Ascending aorta (tissue), 2 donors: ENCODE measurements at regions not wholly inside any gene's neighbourhood (a gene's known extent, or its start where the extent isn't known, plus 50 kb on each side); places are given as distances from the start of the nearest gene placed in this dataset.

Experiments used
- DNase-seq, 2 donors: peaks; one replicate each; pipeline ENCODE4 v3.0.0-alpha.2; 2019; ENCODE audit warnings: low spot score in 2 of 2
- H3K27ac ChIP-seq, 2 donors: fragments of 200-600 bp; sonication (generic); one replicate each; pipeline ENCODE4 v1.5.1; 2016 to 2017; ENCODE audit warnings: mild to moderate bottlenecking in 1 of 2
- H3K27me3 ChIP-seq: fragments of 200-600 bp; sonication (generic); one replicate; pipeline ENCODE4 v1.5.1; 2017
- H3K36me3 ChIP-seq, 2 donors: fragments of 200-600 bp; sonication (generic); one replicate each; pipeline ENCODE4 v1.5.1; 2016
- H3K4me1 ChIP-seq, 2 donors: fragments of 200-600 bp; sonication (generic); one replicate each; pipeline ENCODE4 v1.5.1; 2016 to 2017; ENCODE audit warnings: mild to moderate bottlenecking in 1 of 2
- H3K4me3 ChIP-seq, 2 donors: fragments of 200-600 bp; sonication (generic); one replicate each; pipeline ENCODE4 v1.5.1; 2016 to 2017; ENCODE audit warnings: mild to moderate bottlenecking in 1 of 2
- H3K9me3 ChIP-seq, 2 donors: fragments of 200-600 bp; sonication (generic); one replicate each; pipeline ENCODE4 v1.5.1; 2016
- CTCF ChIP-seq, 3 experiments: fragments of 200-600 bp in 2 of 3; fragments of 450-650 bp in 1 of 3; sonication (generic) in 2 of 3; IDR thresholded peaks; one replicate each; pipeline ENCODE4 v1.5.1; 2016 to 2019; ENCODE audit warnings: antibody characterized with exemption in 3 of 3, mild to moderate bottlenecking in 1 of 3, moderate library complexity in 1 of 3
- intact Hi-C: fragments of 100-400 bp; cut with DNase I; formaldehyde crosslinking; loops from one replicate; pipeline ENCODE4 v1.15.1; 2023

DNA sequence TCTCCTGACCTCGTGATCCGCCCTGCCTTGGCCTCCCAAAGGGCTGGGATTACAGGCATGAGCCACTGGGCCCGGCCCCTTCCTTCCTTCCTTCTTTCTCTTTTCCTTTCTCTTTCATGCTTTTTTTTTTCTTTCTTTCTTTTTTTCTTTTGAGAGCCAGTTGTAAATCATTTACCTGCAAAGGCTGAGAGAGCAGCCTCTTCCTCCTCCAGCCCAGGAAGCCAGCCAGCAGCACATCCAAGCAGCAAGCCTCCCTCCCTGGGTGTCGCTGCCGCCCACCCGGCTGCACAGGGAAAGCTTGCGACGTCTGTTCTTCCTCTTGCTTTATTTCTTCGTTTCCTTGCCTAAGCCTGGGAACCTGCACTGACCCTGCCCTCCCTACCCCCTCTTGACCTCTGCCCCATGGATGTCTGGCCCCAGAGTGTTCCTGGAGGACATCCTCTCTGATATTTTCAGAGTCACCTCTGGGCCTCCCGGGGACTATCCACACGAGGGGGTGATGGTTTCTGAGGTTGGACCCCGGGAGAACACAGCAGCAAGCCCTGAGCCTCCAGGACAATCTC lies 62.8 kb upstream of the MYL10 start:
- TF ChIP-seq CTCF (IDR thresholded peaks at IDR 0.05): no peak
- Histone ChIP-seq H3K4me3 (no peak overlapping the region), H3K27me3 (no peaks in the 10 kb centered on the region), H3K36me3 (no peaks in the 10 kb centered on the region), H3K27ac (no peak overlapping the region), H3K4me1 (peaks cover 0 to 6% of the 10 kb centered on the region in 2 donors), H3K9me3 (no peaks in the 10 kb centered on the region)
- intact Hi-C loops: no loop called here
- DNase-seq: no peak

GRCh38 chr7:101693498-101694091 lies 64.5 kb upstream of the MYL10 start:
- Histone ChIP-seq H3K4me3 (no peak overlapping the region), H3K9me3 (no peaks in the 10 kb centered on the region), H3K36me3 (no peaks in the 10 kb centered on the region), H3K27ac (no peak overlapping the region), H3K4me1 (peaks cover 0 to 1% of the 10 kb centered on the region in 2 donors), H3K27me3 (no peaks in the 10 kb centered on the region)
- no peak for DNase-seq
- no peak for TF ChIP-seq CTCF (IDR thresholded peaks at IDR 0.05)
- intact Hi-C loops: no loop called here

GRCh38 chr7:101698964-101699363 lies 69.9 kb upstream of the MYL10 start:
- DNase-seq: no peak
- H3K36me3 ChIP-seq: no peaks in the 10 kb centered on the region
- H3K9me3 ChIP-seq: no peaks in the 10 kb centered on the region
- no peak for TF ChIP-seq CTCF (IDR thresholded peaks at IDR 0.05)
- intact Hi-C loops: no loop called here
- no peaks in the 10 kb centered on the region for H3K27me3 ChIP-seq
- no peaks in the 10 kb centered on the region for H3K4me1 ChIP-seq
- H3K4me3 ChIP-seq: no peak overlapping the region
- H3K27ac ChIP-seq: no peak overlapping the region

GRCh38 chr7:101699399-101699798 lies 70.3 kb upstream of the MYL10 start:
- Histone ChIP-seq H3K4me3 (no peak overlapping the region), H3K36me3 (no peaks in the 10 kb centered on the region), H3K9me3 (no peaks in the 10 kb centered on the region), H3K27ac (no peak overlapping the region), H3K4me1 (no peaks in the 10 kb centered on the region), H3K27me3 (no peaks in the 10 kb centered on the region)
- DNase-seq: no peak
- intact Hi-C loops: no loop called here
- TF ChIP-seq CTCF (IDR thresholded peaks at IDR 0.05): no peak

- no peaks in the 10 kb centered on the region for H3K36me3 ChIP-seq
- no peaks in the 10 kb centered on the region for H3K9me3 ChIP-seq
- H3K4me3 ChIP-seq: no peak overlapping the region
- TF ChIP-seq CTCF (IDR thresholded peaks at IDR 0.05): no peak
- no peak for DNase-seq
- H3K27me3 ChIP-seq: no peaks in the 10 kb centered on the region
- H3K27ac ChIP-seq: no peak overlapping the region
- intact Hi-C loops: no loop called here
- H3K4me1 ChIP-seq: no peaks in the 10 kb centered on the region
These were observed 71.1 kb upstream of the MYL10 start for GRCh38 chr7:101699881-101700823.
